HEK293 (cell line): ENCODE measurements at regions not wholly inside any gene's neighbourhood (a gene's known extent, or its start where the extent isn't known, plus 50 kb on each side); places are given as distances from the start of the nearest gene placed in this dataset.

Source experiments
- BCL11A ChIP-seq: fragments of 450-650 bp; formaldehyde crosslinking; IDR thresholded peaks from 2 replicates; pipeline ENCODE4 v1.5.1; 2016; ENCODE audit warnings: low read depth, missing biosample characterization, missing genetic modification characterization
- GLI2 ChIP-seq: fragments of 450-650 bp; formaldehyde crosslinking; IDR thresholded peaks from 2 replicates; pipeline ENCODE4; 2017; ENCODE audit warnings: missing biosample characterization, missing genetic modification characterization, low read depth, borderline replicate concordance
- HOXA7 ChIP-seq: sonication (generic); formaldehyde crosslinking; IDR thresholded peaks from 2 replicates; pipeline ENCODE4 v1.8.1; 2022; ENCODE audit warnings: missing genetic modification reagents, borderline replicate concordance
- KLF10 ChIP-seq: fragments of 450-650 bp; IDR thresholded peaks from 2 replicates; pipeline ENCODE4 v1.5.1; 2018; ENCODE audit warnings: missing biosample characterization, mild to moderate bottlenecking, missing genetic modification characterization
- KLF8 ChIP-seq: fragments of 450-650 bp; formaldehyde crosslinking; IDR thresholded peaks from 2 replicates; pipeline ENCODE4 v1.5.1; 2016; ENCODE audit warnings: missing biosample characterization, missing genetic modification characterization
- SALL2 ChIP-seq: fragments of 450-650 bp; formaldehyde crosslinking; IDR thresholded peaks from 2 replicates; pipeline ENCODE4 v1.5.0; 2017; ENCODE audit warnings: missing biosample characterization, mild to moderate bottlenecking, missing genetic modification characterization, borderline replicate concordance
- SCRT2 ChIP-seq: fragments of 450-650 bp; formaldehyde crosslinking; IDR thresholded peaks from 2 replicates; pipeline ENCODE4 v1.5.1; 2016; ENCODE audit warnings: missing biosample characterization, missing genetic modification characterization
- ZBTB20 ChIP-seq: fragments of 450-650 bp; formaldehyde crosslinking; IDR thresholded peaks from 2 replicates; pipeline ENCODE4 v1.5.1; 2016; ENCODE audit warnings: missing biosample characterization, missing genetic modification characterization
- ZNF138 ChIP-seq: fragments of 450-650 bp; formaldehyde crosslinking; IDR thresholded peaks from 2 replicates; pipeline ENCODE4 v1.5.1; 2016; ENCODE audit warnings: missing biosample characterization, missing genetic modification characterization, borderline replicate concordance
- ZNF146 ChIP-seq: fragments of 450-650 bp; formaldehyde crosslinking; IDR thresholded peaks from 2 replicates; pipeline ENCODE4 v1.5.1; 2016; ENCODE audit warnings: missing biosample characterization, missing genetic modification characterization
- ZNF148 ChIP-seq: fragments of 450-650 bp; formaldehyde crosslinking; IDR thresholded peaks from 2 replicates; pipeline ENCODE4 v1.5.0; 2017; ENCODE audit warnings: missing biosample characterization, missing genetic modification characterization, borderline replicate concordance
- ZNF157 ChIP-seq: fragments of 450-650 bp; formaldehyde crosslinking; IDR thresholded peaks from 2 replicates; pipeline ENCODE4 v1.5.1; 2016; ENCODE audit warnings: missing biosample characterization, missing genetic modification characterization
- ZNF223 ChIP-seq: fragments of 450-650 bp; formaldehyde crosslinking; IDR thresholded peaks from 2 replicates; pipeline ENCODE4 v1.5.1; 2016; ENCODE audit warnings: missing biosample characterization, missing genetic modification characterization
- ZNF302 ChIP-seq: fragments of 450-650 bp; formaldehyde crosslinking; IDR thresholded peaks from 2 replicates; pipeline ENCODE4 v1.5.1; 2016; ENCODE audit warnings: missing biosample characterization, missing genetic modification characterization, low read depth
- ZNF394 ChIP-seq: fragments of 450-650 bp; formaldehyde crosslinking; IDR thresholded peaks from 2 replicates; pipeline ENCODE4 v1.5.1; 2016; ENCODE audit warnings: missing biosample characterization, missing genetic modification characterization, mild to moderate bottlenecking, moderate library complexity, borderline replicate concordance
- ZNF416 ChIP-seq: fragments of 450-650 bp; formaldehyde crosslinking; IDR thresholded peaks from 2 replicates; pipeline ENCODE4 v1.5.1; 2016; ENCODE audit warnings: missing biosample characterization, missing genetic modification characterization
- ZNF473 ChIP-seq: fragments of 450-650 bp; formaldehyde crosslinking; IDR thresholded peaks from 2 replicates; pipeline ENCODE4 v1.5.1; 2017; ENCODE audit warnings: missing biosample characterization, missing genetic modification characterization
- ZNF514 ChIP-seq: fragments of 450-650 bp; formaldehyde crosslinking; IDR thresholded peaks from 2 replicates; pipeline ENCODE4 v1.5.1; 2016; ENCODE audit warnings: missing biosample characterization, missing genetic modification characterization
- ZNF600 ChIP-seq: fragments of 450-650 bp; formaldehyde crosslinking; IDR thresholded peaks from 2 replicates; pipeline ENCODE4 v1.5.1; 2016; ENCODE audit warnings: missing biosample characterization, missing genetic modification characterization
- ZNF777 ChIP-seq: fragments of 450-650 bp; formaldehyde crosslinking; IDR thresholded peaks from 2 replicates; pipeline ENCODE4 v1.5.1; 2017; ENCODE audit warnings: missing biosample characterization, missing genetic modification characterization, borderline replicate concordance
- TF ChIP-seq, protein P1 (sequence below): fragments of 450-650 bp; formaldehyde crosslinking; IDR thresholded peaks from 2 replicates; pipeline ENCODE4 v1.5.1; 2016; ENCODE audit warnings: missing biosample characterization, missing genetic modification characterization
- TF ChIP-seq, protein P2 (sequence below): fragments of 450-650 bp; formaldehyde crosslinking; IDR thresholded peaks from 2 replicates; pipeline ENCODE4 v1.5.1; 2016; ENCODE audit warnings: missing biosample characterization, missing genetic modification characterization
- TF ChIP-seq, protein P3 (sequence below): fragments of 450-650 bp; formaldehyde crosslinking; IDR thresholded peaks from 2 replicates; pipeline ENCODE4 v1.5.1; 2016; ENCODE audit warnings: missing biosample characterization, missing genetic modification characterization, low read depth
- TF ChIP-seq, protein P4 (sequence below): fragments of 450-650 bp; IDR thresholded peaks from 2 replicates; pipeline ENCODE4 v1.5.1; 2018; ENCODE audit warnings: missing biosample characterization, mild to moderate bottlenecking, missing genetic modification characterization
- TF ChIP-seq, protein P5 (sequence below): fragments of 450-650 bp; formaldehyde crosslinking; IDR thresholded peaks from 2 replicates; pipeline ENCODE4 v1.5.1; 2016; ENCODE audit warnings: missing biosample characterization, missing genetic modification characterization
- TF ChIP-seq, protein P6 (sequence below): fragments of 450-650 bp; formaldehyde crosslinking; IDR thresholded peaks from 2 replicates; pipeline ENCODE4 v1.5.1; 2016; ENCODE audit warnings: missing biosample characterization, missing genetic modification characterization

GRCh38 chr12:89884416-89884898 is 175.8 kb upstream of the ATP2B1 start (continued):
- TF ChIP-seq, protein P1, sequence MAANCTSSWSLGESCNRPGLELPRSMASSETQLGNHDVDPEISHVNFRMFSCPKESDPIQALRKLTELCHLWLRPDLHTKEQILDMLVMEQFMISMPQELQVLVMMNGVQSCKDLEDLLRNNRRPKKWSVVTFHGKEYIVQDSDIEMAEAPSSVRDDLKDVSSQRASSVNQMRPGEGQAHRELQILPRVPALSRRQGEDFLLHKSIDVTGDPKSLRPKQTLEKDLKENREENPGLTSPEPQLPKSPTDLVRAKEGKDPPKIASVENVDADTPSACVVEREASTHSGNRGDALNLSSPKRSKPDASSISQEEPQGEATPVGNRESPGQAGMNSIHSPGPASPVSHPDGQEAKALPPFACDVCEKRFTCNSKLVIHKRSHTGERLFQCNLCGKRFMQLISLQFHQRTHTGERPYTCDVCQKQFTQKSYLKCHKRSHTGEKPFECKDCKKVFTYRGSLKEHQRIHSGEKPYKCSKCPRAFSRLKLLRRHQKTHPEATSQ (tag by site-specific recombination) = no peak
- TF ChIP-seq ZNF148 (tag by site-specific recombination) (no peak), GLI2 (tag by site-specific recombination) (no peak), SALL2 (tag by site-specific recombination) (no peak), ZNF777 (no peak), ZNF416 (no peak), ZNF146 (tag by site-specific recombination) (no peak), KLF8 (tag by site-specific recombination) (no peak), ZBTB20 (tag by site-specific recombination) (no peak), ZNF302 (no peak), SCRT2 (peak; percentile 83), HOXA7 (CRISPR knock-in tag) (no peak), ZNF138 (no peak), KLF10 (peak; percentile 26), ZNF600 (tag by site-specific recombination) (peak; percentile 69; the same call in 1 of the 2 replicates), ZNF223 (tag by site-specific recombination) (no peak), ZNF473 (tag by site-specific recombination) (no peak), ZNF514 (tag by site-specific recombination) (no peak), ZNF157 (tag by site-specific recombination) (no peak), BCL11A (tag by site-specific recombination) (no peak), ZNF394 (tag by site-specific recombination) (no peak)
- TF ChIP-seq, protein P2, sequence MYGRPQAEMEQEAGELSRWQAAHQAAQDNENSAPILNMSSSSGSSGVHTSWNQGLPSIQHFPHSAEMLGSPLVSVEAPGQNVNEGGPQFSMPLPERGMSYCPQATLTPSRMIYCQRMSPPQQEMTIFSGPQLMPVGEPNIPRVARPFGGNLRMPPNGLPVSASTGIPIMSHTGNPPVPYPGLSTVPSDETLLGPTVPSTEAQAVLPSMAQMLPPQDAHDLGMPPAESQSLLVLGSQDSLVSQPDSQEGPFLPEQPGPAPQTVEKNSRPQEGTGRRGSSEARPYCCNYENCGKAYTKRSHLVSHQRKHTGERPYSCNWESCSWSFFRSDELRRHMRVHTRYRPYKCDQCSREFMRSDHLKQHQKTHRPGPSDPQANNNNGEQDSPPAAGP (tag by site-specific recombination) = no peak
- TF ChIP-seq, protein P3, sequence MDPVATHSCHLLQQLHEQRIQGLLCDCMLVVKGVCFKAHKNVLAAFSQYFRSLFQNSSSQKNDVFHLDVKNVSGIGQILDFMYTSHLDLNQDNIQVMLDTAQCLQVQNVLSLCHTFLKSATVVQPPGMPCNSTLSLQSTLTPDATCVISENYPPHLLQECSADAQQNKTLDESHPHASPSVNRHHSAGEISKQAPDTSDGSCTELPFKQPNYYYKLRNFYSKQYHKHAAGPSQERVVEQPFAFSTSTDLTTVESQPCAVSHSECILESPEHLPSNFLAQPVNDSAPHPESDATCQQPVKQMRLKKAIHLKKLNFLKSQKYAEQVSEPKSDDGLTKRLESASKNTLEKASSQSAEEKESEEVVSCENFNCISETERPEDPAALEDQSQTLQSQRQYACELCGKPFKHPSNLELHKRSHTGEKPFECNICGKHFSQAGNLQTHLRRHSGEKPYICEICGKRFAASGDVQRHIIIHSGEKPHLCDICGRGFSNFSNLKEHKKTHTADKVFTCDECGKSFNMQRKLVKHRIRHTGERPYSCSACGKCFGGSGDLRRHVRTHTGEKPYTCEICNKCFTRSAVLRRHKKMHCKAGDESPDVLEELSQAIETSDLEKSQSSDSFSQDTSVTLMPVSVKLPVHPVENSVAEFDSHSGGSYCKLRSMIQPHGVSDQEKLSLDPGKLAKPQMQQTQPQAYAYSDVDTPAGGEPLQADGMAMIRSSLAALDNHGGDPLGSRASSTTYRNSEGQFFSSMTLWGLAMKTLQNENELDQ (tag by site-specific recombination) = no peak
- TF ChIP-seq, protein P4, sequence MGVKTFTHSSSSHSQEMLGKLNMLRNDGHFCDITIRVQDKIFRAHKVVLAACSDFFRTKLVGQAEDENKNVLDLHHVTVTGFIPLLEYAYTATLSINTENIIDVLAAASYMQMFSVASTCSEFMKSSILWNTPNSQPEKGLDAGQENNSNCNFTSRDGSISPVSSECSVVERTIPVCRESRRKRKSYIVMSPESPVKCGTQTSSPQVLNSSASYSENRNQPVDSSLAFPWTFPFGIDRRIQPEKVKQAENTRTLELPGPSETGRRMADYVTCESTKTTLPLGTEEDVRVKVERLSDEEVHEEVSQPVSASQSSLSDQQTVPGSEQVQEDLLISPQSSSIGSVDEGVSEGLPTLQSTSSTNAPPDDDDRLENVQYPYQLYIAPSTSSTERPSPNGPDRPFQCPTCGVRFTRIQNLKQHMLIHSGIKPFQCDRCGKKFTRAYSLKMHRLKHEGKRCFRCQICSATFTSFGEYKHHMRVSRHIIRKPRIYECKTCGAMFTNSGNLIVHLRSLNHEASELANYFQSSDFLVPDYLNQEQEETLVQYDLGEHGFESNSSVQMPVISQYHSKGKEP = peak; percentile 93
- TF ChIP-seq, protein P5, sequence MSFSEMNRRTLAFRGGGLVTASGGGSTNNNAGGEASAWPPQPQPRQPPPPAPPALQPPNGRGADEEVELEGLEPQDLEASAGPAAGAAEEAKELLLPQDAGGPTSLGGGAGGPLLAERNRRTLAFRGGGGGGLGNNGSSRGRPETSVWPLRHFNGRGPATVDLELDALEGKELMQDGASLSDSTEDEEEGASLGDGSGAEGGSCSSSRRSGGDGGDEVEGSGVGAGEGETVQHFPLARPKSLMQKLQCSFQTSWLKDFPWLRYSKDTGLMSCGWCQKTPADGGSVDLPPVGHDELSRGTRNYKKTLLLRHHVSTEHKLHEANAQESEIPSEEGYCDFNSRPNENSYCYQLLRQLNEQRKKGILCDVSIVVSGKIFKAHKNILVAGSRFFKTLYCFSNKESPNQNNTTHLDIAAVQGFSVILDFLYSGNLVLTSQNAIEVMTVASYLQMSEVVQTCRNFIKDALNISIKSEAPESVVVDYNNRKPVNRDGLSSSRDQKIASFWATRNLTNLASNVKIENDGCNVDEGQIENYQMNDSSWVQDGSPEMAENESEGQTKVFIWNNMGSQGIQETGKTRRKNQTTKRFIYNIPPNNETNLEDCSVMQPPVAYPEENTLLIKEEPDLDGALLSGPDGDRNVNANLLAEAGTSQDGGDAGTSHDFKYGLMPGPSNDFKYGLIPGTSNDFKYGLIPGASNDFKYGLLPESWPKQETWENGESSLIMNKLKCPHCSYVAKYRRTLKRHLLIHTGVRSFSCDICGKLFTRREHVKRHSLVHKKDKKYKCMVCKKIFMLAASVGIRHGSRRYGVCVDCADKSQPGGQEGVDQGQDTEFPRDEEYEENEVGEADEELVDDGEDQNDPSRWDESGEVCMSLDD = no peak
- TF ChIP-seq, protein P6, sequence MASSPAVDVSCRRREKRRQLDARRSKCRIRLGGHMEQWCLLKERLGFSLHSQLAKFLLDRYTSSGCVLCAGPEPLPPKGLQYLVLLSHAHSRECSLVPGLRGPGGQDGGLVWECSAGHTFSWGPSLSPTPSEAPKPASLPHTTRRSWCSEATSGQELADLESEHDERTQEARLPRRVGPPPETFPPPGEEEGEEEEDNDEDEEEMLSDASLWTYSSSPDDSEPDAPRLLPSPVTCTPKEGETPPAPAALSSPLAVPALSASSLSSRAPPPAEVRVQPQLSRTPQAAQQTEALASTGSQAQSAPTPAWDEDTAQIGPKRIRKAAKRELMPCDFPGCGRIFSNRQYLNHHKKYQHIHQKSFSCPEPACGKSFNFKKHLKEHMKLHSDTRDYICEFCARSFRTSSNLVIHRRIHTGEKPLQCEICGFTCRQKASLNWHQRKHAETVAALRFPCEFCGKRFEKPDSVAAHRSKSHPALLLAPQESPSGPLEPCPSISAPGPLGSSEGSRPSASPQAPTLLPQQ (tag by site-specific recombination) = no peak
